ENCODE measurements at regions not wholly inside any gene's neighbourhood (a gene's known extent, or its start where the extent isn't known, plus 50 kb on each side); places are given as distances from the start of the nearest gene placed in this dataset.

- TF ChIP-seq CBX3 (IDR thresholded peaks at IDR 0.05; ENCODE audit: low read depth) (no peak), RAD21 (IDR thresholded peaks at IDR 0.05; ENCODE audit: low read depth) (no peak), SP1 (IDR thresholded peaks at IDR 0.05; ENCODE audit: low read depth) (no peak), CTCF (IDR thresholded peaks at IDR 0.05 in 2 of 3, conservative IDR thresholded peaks at IDR 0.05 in 1 of 3; ENCODE audit: borderline replicate concordance in 1 of 3, insufficient read depth in 1 of 3, low read depth in 2 of 3, low read length in 2 of 3) (no peak), EGR1 (IDR thresholded peaks at IDR 0.05; ENCODE audit: low read depth) (no peak), EZH2phosphoT487 (IDR thresholded peaks at IDR 0.05; ENCODE audit: borderline replicate concordance) (no peak), POLR2A (IDR thresholded peaks at IDR 0.05; ENCODE audit: borderline replicate concordance, extremely low read depth, insufficient read depth, insufficient read length) (no peak)
These were observed 220.5 kb downstream of the PTPRU start for GRCh38 chr1:29456685-29457435.

All from HCT116 (cell line).